ENCODE measurements at regions not wholly inside any gene's neighbourhood (a gene's known extent, or its start where the extent isn't known, plus 50 kb on each side); places are given as distances from the start of the nearest gene placed in this dataset.

- no peak for TF ChIP-seq EZH2 (IDR thresholded peaks at IDR 0.05)
- TF ChIP-seq, protein P1, sequence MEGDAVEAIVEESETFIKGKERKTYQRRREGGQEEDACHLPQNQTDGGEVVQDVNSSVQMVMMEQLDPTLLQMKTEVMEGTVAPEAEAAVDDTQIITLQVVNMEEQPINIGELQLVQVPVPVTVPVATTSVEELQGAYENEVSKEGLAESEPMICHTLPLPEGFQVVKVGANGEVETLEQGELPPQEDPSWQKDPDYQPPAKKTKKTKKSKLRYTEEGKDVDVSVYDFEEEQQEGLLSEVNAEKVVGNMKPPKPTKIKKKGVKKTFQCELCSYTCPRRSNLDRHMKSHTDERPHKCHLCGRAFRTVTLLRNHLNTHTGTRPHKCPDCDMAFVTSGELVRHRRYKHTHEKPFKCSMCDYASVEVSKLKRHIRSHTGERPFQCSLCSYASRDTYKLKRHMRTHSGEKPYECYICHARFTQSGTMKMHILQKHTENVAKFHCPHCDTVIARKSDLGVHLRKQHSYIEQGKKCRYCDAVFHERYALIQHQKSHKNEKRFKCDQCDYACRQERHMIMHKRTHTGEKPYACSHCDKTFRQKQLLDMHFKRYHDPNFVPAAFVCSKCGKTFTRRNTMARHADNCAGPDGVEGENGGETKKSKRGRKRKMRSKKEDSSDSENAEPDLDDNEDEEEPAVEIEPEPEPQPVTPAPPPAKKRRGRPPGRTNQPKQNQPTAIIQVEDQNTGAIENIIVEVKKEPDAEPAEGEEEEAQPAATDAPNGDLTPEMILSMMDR (IDR thresholded peaks at IDR 0.05 in 2 of 3, conservative IDR thresholded peaks at IDR 0.05 in 1 of 3; ENCODE audit: borderline replicate concordance in 1 of 3, insufficient read depth in 1 of 3, low read depth in 2 of 3, low read length in 2 of 3), result no peak
- TF ChIP-seq MAX (IDR thresholded peaks at IDR 0.05), result no peak
- TF ChIP-seq FOSL1 (IDR thresholded peaks at IDR 0.05; ENCODE audit: low read depth), result no peak
- no peak for TF ChIP-seq POLR2A (IDR thresholded peaks at IDR 0.05; ENCODE audit: borderline replicate concordance, extremely low read depth, insufficient read depth, insufficient read length)
Observed at GRCh38 chr14:25868521-25869314, 729.1 kb downstream of the NOVA1 start.

All from HCT116 (cell line).